K562 (cell line): ENCODE measurements at regions not wholly inside any gene's neighbourhood (a gene's known extent, or its start where the extent isn't known, plus 50 kb on each side); places are given as distances from the start of the nearest gene placed in this dataset.

Source experiments
- BCOR ChIP-seq: fragments of 450-650 bp; IDR thresholded peaks from 2 replicates; pipeline ENCODE4 v1.6.1; 2016
- FOXP1 ChIP-seq: sonication (generic); formaldehyde crosslinking; IDR thresholded peaks from 2 replicates; pipeline ENCODE4 v1.8.0; 2022; ENCODE audit warnings: mild to moderate bottlenecking, missing genetic modification reagents
- GATA2 ChIP-seq: sonication (generic); formaldehyde crosslinking; IDR thresholded peaks from 2 replicates; pipeline ENCODE4 v1.4.0; 2020; ENCODE audit warnings: mild to moderate bottlenecking, missing genetic modification reagents
- HDAC1 ChIP-seq, 2 experiments: fragments of 450-650 bp; IDR thresholded peaks; 2 replicates each; pipeline ENCODE4 v1.6.1; 2016 to 2017; ENCODE audit warnings: inconsistent platforms in 1 of 2, mild to moderate bottlenecking in 1 of 2, moderate library complexity in 1 of 2
- KDM1A ChIP-seq, 2 experiments: fragments of 450-650 bp; IDR thresholded peaks; 2 replicates each; pipeline ENCODE4 v1.6.1; 2016; ENCODE audit warnings: mild to moderate bottlenecking in 2 of 2
- MLLT1 ChIP-seq, 2 experiments: fragments of 450-650 bp; IDR thresholded peaks; 2 replicates each; pipeline ENCODE4 v1.6.1; 2016
- MXI1 ChIP-seq: IDR thresholded peaks from 2 replicates; pipeline ENCODE4 v1.6.1; 2011; ENCODE audit warnings: low read depth, mild to moderate bottlenecking, improper control_type of control experiment, low read length
- NFATC3 ChIP-seq: fragments of 450-650 bp; IDR thresholded peaks from 2 replicates; pipeline ENCODE4 v1.6.1; 2017; ENCODE audit warnings: mild to moderate bottlenecking
- NKRF ChIP-seq: fragments of 450-650 bp; IDR thresholded peaks from 2 replicates; pipeline ENCODE4 v1.6.1; 2016; ENCODE audit warnings: borderline replicate concordance
- SIN3B ChIP-seq: fragments of 450-650 bp; IDR thresholded peaks from 2 replicates; pipeline ENCODE4 v1.6.1; 2017; ENCODE audit warnings: low read depth, mild to moderate bottlenecking, moderate library complexity
- TAF1 ChIP-seq: IDR thresholded peaks from 2 replicates; pipeline ENCODE4 v1.6.1; 2011; ENCODE audit warnings: mild to moderate bottlenecking, low read length, moderate library complexity; ENCODE audit not compliant: insufficient read depth, control insufficient read depth, severe bottlenecking; ENCODE audit errors: extremely low read depth
- ZBTB7A ChIP-seq: IDR thresholded peaks from 2 replicates; pipeline ENCODE4 v1.6.1; 2011; ENCODE audit warnings: low read depth, mild to moderate bottlenecking, low read length, moderate library complexity, borderline replicate concordance; ENCODE audit not compliant: control insufficient read depth
- ZNF23 ChIP-seq: fragments of 250-450 bp; sonication (Bioruptor Pico); IDR thresholded peaks from 2 replicates; pipeline ENCODE4 v1.4.0; 2020; ENCODE audit warnings: mild to moderate bottlenecking

GRCh38 chr6:28725274-28725809, 198.4 kb downstream of the TRIM27 start (continued):
- TF ChIP-seq MXI1 (no peak), GATA2 (CRISPR knock-in tag) (peak; percentile 39; the same call in 1 of the 2 replicates), ZBTB7A (no peak), BCOR (0 out of 2 replicates have a peak, but pooled peaks have one; percentile 4), NKRF (0 out of 2 replicates have a peak, but pooled peaks have one; percentile 2), MLLT1 (IDR thresholded peaks at IDR 0.05) (no peak), HDAC1 (IDR thresholded peaks at IDR 0.05) (0 out of 4 replicates have a peak, but pooled peaks of 1 of the 2 experiments have one; percentile 35), KDM1A (IDR thresholded peaks at IDR 0.05) (0 out of 4 replicates have a peak, but pooled peaks of 1 of the 2 experiments have one; percentile 5), TAF1 (no peak), ZNF23 (CRISPR knock-in tag) (no peak), NFATC3 (peak; percentile 53; the same call in 1 of the 2 replicates), SIN3B (no peak), FOXP1 (CRISPR knock-in tag) (no peak)
